ENCODE measurements at regions not wholly inside any gene's neighbourhood (a gene's known extent, or its start where the extent isn't known, plus 50 kb on each side); places are given as distances from the start of the nearest gene placed in this dataset.

GRCh38 chr4:129917651-129918050 lies 821.7 kb downstream of the C4orf33 start:
- no peak for TF ChIP-seq ZNF311 (CRISPR knock-in tag; IDR thresholded peaks at IDR 0.05)
- TF ChIP-seq NRF1 (conservative IDR thresholded peaks at IDR 0.05 in 1 of 2, IDR thresholded peaks at IDR 0.05 in 1 of 2) = no peak
- TF ChIP-seq SETDB1 (IDR thresholded peaks at IDR 0.05; ENCODE audit: low read length) = no peak
- no peak for TF ChIP-seq CBFB (CRISPR knock-in tag; IDR thresholded peaks at IDR 0.05)
- no peak for TF ChIP-seq ZNF444 (CRISPR knock-in tag; IDR thresholded peaks at IDR 0.05)
- TF ChIP-seq PRPF4 (IDR thresholded peaks at IDR 0.05; ENCODE audit: insufficient read depth, low read depth, low read length, poor library complexity, severe bottlenecking) = no peak
- TF ChIP-seq TAF15 (IDR thresholded peaks at IDR 0.05; ENCODE audit: low read depth, low read length) = no peak
- TF ChIP-seq RAD21 (CRISPR knock-in tag; conservative IDR thresholded peaks at IDR 0.05 in 1 of 2, IDR thresholded peaks at IDR 0.05 in 1 of 2) = no peak
- no peak for TF ChIP-seq PTBP1 (IDR thresholded peaks at IDR 0.05; ENCODE audit: low read depth, low read length)
- no peak for TF ChIP-seq ZNF583 (CRISPR knock-in tag; IDR thresholded peaks at IDR 0.05)
- TF ChIP-seq ESRRA (IDR thresholded peaks at IDR 0.05; ENCODE audit: borderline replicate concordance, low read depth) = no peak
